HCT116 (cell line): ENCODE measurements at regions not wholly inside any gene's neighbourhood (a gene's known extent, or its start where the extent isn't known, plus 50 kb on each side); places are given as distances from the start of the nearest gene placed in this dataset.

Source experiments
- ATAC-seq: fragments of 200-7000 bp; cut with Tn5 transposase; 2 replicates; pipeline ENCODE4 v1.9.1; 2020; ENCODE audit warnings: mild to moderate bottlenecking, moderate library complexity
- BruUV-seq: library from RNA; stranded (reverse); fragments of 400-500 nt; replicated peaks from 2 replicates; lab custom pipeline; 2021; lab: Mats Ljungman, UMichigan
- CTCF ChIA-PET: fragments of 300-600 bp; sonication (Branson Sonifier 250); formaldehyde crosslinking; loops from one replicate; lab custom pipeline; 2021; ENCODE audit warnings: antibody characterized with exemption; lab: Charles Lee
- POLR2A ChIA-PET: fragments of 300-600, 350-600 bp; sonication (Branson Sonifier 250); formaldehyde crosslinking; loops from one replicate; lab custom pipeline; 2021; ENCODE audit warnings: antibody characterized with exemption; lab: Charles Lee
- RAD21 ChIA-PET, 2 experiments: fragments of 300-600 bp; sonication (Branson Sonifier 250); formaldehyde crosslinking; loops; one replicate each; lab custom pipeline; 2023; ENCODE audit warnings: low total read pairs in 2 of 2; ENCODE audit not compliant: uncharacterized antibody in 2 of 2, unreplicated experiment in 2 of 2, low non-redundant PET in 1 of 2; lab: Charles Lee
- DNase-seq: peaks from one replicate; pipeline ENCODE4 v3.0.0-alpha.2; 2010; ENCODE audit warnings: low read depth, low spot score
- H2AFZ ChIP-seq: fragments of 200-600 bp; shearing (Covaris generic), sonication (generic); 2 replicates; pipeline ENCODE4 v1.6.1; 2017; ENCODE audit warnings: low read depth, mixed run types, mixed read lengths, antibody characterized with exemption, low read length; ENCODE audit not compliant: poor library complexity, severe bottlenecking
- H3K27ac ChIP-seq: 2 replicates; pipeline ENCODE4 v1.5.1; 2012; ENCODE audit warnings: low read depth, low read length
- H3K27me3 ChIP-seq: fragments of 200-600 bp; sonication (generic); 2 replicates; pipeline ENCODE4 v1.6.1; 2016; ENCODE audit warnings: mixed run types, low read length, mixed read lengths; ENCODE audit not compliant: insufficient read depth
- H3K36me3 ChIP-seq, 2 experiments: fragments of 200-500 bp in 1 of 2; fragments of 200-600 bp in 1 of 2; sonication (Bioruptor generic) in 1 of 2; sonication (generic) in 1 of 2; 2 replicates each; pipeline versions ENCODE4 v1.5.1 to v1.6.1; 2014 to 2016; ENCODE audit warnings: low read length in 2 of 2, inconsistent platforms in 1 of 2, mixed read lengths in 1 of 2, mixed run types in 1 of 2; ENCODE audit not compliant: insufficient read depth in 2 of 2, control insufficient read depth in 1 of 2
- H3K4me1 ChIP-seq, 2 experiments: fragments of 200-600 bp in 1 of 2; sonication (generic) in 1 of 2; 2 replicates each; pipeline versions ENCODE4 v1.5.1 to v1.6.1; 2012 to 2017; ENCODE audit warnings: low read length in 2 of 2, inconsistent platforms in 1 of 2, mild to moderate bottlenecking in 1 of 2, mixed read lengths in 1 of 2, mixed run types in 1 of 2, moderate library complexity in 1 of 2; ENCODE audit not compliant: insufficient read depth in 2 of 2, control insufficient read depth in 1 of 2
- H3K4me2 ChIP-seq: fragments of 200-600 bp; sonication (generic); 2 replicates; pipeline ENCODE4 v1.6.1; 2017; ENCODE audit warnings: mixed run types, low read length, mixed read lengths
- H3K4me3 ChIP-seq, 2 experiments: fragments of 200-600 bp in 1 of 2; sonication (generic) in 1 of 2; replicated peaks in 1 of 2; 2 replicates each; pipeline ENCODE4 v1.5.1; 2011 to 2016; ENCODE audit warnings: low read length in 2 of 2, control low read depth in 1 of 2, low read depth in 1 of 2, mild to moderate bottlenecking in 1 of 2, mixed read lengths in 1 of 2, mixed run types in 1 of 2
- H3K79me2 ChIP-seq: fragments of 200-600 bp; sonication (generic); 2 replicates; pipeline ENCODE4 v1.6.1; 2017; ENCODE audit warnings: mild to moderate bottlenecking, mixed run types, low read length, moderate library complexity, mixed read lengths; ENCODE audit not compliant: insufficient read depth
- H3K9ac ChIP-seq: fragments of 200-600 bp; sonication (generic); 2 replicates; pipeline ENCODE4 v1.6.1; 2016; ENCODE audit warnings: low read length, mixed read lengths
- H3K9me2 ChIP-seq: fragments of 200-600 bp; sonication (generic), shearing (Covaris generic); 2 replicates; pipeline ENCODE4 v1.6.1; 2017; ENCODE audit warnings: mixed run types, mild to moderate bottlenecking, moderate library complexity; ENCODE audit not compliant: insufficient read depth
- H3K9me3 ChIP-seq, 2 experiments: fragments of 200-500 bp in 1 of 2; fragments of 200-600 bp in 1 of 2; sonication (Bioruptor generic) in 1 of 2; sonication (generic) in 1 of 2; 2 replicates each; pipeline ENCODE4 v1.6.1; 2014 to 2017; ENCODE audit warnings: low read length in 2 of 2, mixed read lengths in 2 of 2, inconsistent platforms in 1 of 2, low read depth in 1 of 2, mild to moderate bottlenecking in 1 of 2, mixed run types in 1 of 2, moderate library complexity in 1 of 2; ENCODE audit not compliant: control insufficient read depth in 1 of 2, insufficient read depth in 1 of 2
- H4K20me1 ChIP-seq: fragments of 200-600 bp; sonication (generic), shearing (Covaris generic); 2 replicates; pipeline ENCODE4 v1.6.1; 2017; ENCODE audit warnings: mixed run types, mild to moderate bottlenecking, moderate library complexity; ENCODE audit not compliant: insufficient read depth
- CTCF ChIP-seq, 3 experiments: fragments of 200-600 bp in 1 of 3; sonication (generic) in 1 of 3; IDR thresholded peaks in 2 of 3; conservative IDR thresholded peaks in 1 of 3; 2 replicates each; pipeline ENCODE4 v1.5.1; 2012 to 2017; ENCODE audit warnings: low read depth in 2 of 3, low read length in 2 of 3, antibody characterized with exemption in 1 of 3, borderline replicate concordance in 1 of 3, control low read depth in 1 of 3, mild to moderate bottlenecking in 1 of 3, mixed read lengths in 1 of 3, mixed run types in 1 of 3, moderate library complexity in 1 of 3; ENCODE audit not compliant: insufficient read depth in 1 of 3
- JUND ChIP-seq: IDR thresholded peaks from 2 replicates; pipeline ENCODE4 v1.6.1; 2012
- MAX ChIP-seq: IDR thresholded peaks from 2 replicates; pipeline ENCODE4 v1.6.1; 2012
- POLR2A ChIP-seq: IDR thresholded peaks from 2 replicates; pipeline ENCODE4 v1.7.0; 2011; ENCODE audit warnings: borderline replicate concordance; ENCODE audit not compliant: insufficient read depth, insufficient read length; ENCODE audit errors: extremely low read depth
- POLR2AphosphoS5 ChIP-seq: IDR thresholded peaks from 2 replicates; pipeline ENCODE4 v1.6.1; 2011; ENCODE audit warnings: mild to moderate bottlenecking, low read depth, low read length, moderate library complexity
- SP1 ChIP-seq: IDR thresholded peaks from 2 replicates; pipeline ENCODE4 v1.6.1; 2012; ENCODE audit warnings: low read depth
- SRF ChIP-seq: IDR thresholded peaks from 2 replicates; pipeline ENCODE4 v1.6.1; 2012; ENCODE audit warnings: low read depth
- TCF7L2 ChIP-seq: IDR thresholded peaks from 2 replicates; pipeline ENCODE4 v1.7.0; 2011; ENCODE audit warnings: borderline replicate concordance, inconsistent platforms; ENCODE audit not compliant: insufficient read depth, insufficient read length; ENCODE audit errors: extremely low read depth
- intact Hi-C: fragments of 100-400 bp; cut with micrococcal nuclease; formaldehyde crosslinking; loops from 2 replicates; pipeline ENCODE4 v1.10.0; 2022

GRCh38 chr19:28152195-28152594 is 1060.8 kb downstream of the UQCRFS1 start:
- Histone ChIP-seq H3K4me1 (no peaks in the 10 kb centered on the region), H3K27ac (no peak overlapping the region), H3K4me3 (no peak overlapping the region), H3K9me3 (peaks cover 20 to 31% of the 10 kb centered on the region in 2 experiments; a peak in 2 of 4 replicates), H3K9ac (no peak overlapping the region), H2AFZ (no peak overlapping the region), H3K79me2 (no peaks in the 10 kb centered on the region), H3K36me3 (no peaks in the 10 kb centered on the region), H3K9me2 (no peaks in the 10 kb centered on the region), H4K20me1 (no peaks in the 10 kb centered on the region), H3K4me2 (no peak overlapping the region), H3K27me3 (no peaks in the 10 kb centered on the region)
- ATAC-seq = no peak
- ChIA-PET POLR2A (no interaction called here), RAD21 (no interaction called here), CTCF (no interaction called here)
- DNase-seq = no peak
- no TSS peak for BruUV-seq
- no peak for TF ChIP-seq POLR2AphosphoS5
- no peak for TF ChIP-seq POLR2A
- intact Hi-C loops = no loop called here

GRCh38 chr19:28150129-28150528 is 1062.8 kb downstream of the UQCRFS1 start:
- no peaks in the 10 kb centered on the region for H3K4me1 ChIP-seq
- intact Hi-C loops = no loop called here
- H3K27ac ChIP-seq = no peak overlapping the region
- CTCF ChIA-PET = no interaction called here
- RAD21 ChIA-PET = no interaction called here
- POLR2A ChIA-PET = no interaction called here
- BruUV-seq = no TSS peak
- no peaks in the 10 kb centered on the region for H3K27me3 ChIP-seq
- no peaks in the 10 kb centered on the region for H3K9me2 ChIP-seq
- no peak for ATAC-seq
- H3K79me2 ChIP-seq = no peaks in the 10 kb centered on the region
- peaks cover 20 to 36% of the 10 kb centered on the region in 2 experiments; a peak in 2 of 4 replicates for H3K9me3 ChIP-seq
- H3K4me2 ChIP-seq = no peak overlapping the region
- no peak overlapping the region for H3K4me3 ChIP-seq
- no peak for DNase-seq
- no peaks in the 10 kb centered on the region for H4K20me1 ChIP-seq
- H3K9ac ChIP-seq = no peak overlapping the region
- TF ChIP-seq TCF7L2 = no peak
- no peak for TF ChIP-seq CTCF (IDR thresholded peaks at IDR 0.05 in 2 of 3, conservative IDR thresholded peaks at IDR 0.05 in 1 of 3; ENCODE audit: borderline replicate concordance in 1 of 3, insufficient read depth in 1 of 3, low read depth in 2 of 3, low read length in 2 of 3)
- TF ChIP-seq POLR2AphosphoS5 = no peak
- no peak for TF ChIP-seq SRF
- TF ChIP-seq SP1 = no peak
- TF ChIP-seq JUND = no peak
- no peak for TF ChIP-seq MAX
- TF ChIP-seq, all 23 proteins: peak for 0
- H2AFZ ChIP-seq = no peak overlapping the region
- H3K36me3 ChIP-seq = no peaks in the 10 kb centered on the region
